ENCODE measurements at regions not wholly inside any gene's neighbourhood (a gene's known extent, or its start where the extent isn't known, plus 50 kb on each side); places are given as distances from the start of the nearest gene placed in this dataset.
"Not testable (repeated sequence)": the region's sequence is repeated elsewhere in the genome, so short reads cannot be mapped to it uniquely, and the experiment has no call there.

DNA sequence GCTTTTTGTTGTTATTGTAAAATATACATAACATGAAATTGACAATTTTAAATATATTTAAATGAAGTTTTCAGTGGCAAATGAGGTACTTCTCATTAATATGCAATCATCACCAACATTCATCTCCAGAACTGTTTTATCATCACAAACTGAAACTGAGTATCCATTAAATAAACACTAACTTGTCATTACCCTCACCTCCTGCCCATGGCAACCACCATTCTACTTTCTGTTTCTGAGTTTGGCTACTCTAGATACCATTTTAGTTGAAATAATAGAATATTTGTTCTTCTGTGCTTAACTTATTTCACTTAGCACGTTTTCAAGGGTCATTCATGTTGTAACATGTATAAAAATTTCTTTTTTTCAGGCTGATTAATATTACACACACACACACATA is 834.3 kb downstream of the PLOD2 start:
- TF ChIP-seq, protein P1, sequence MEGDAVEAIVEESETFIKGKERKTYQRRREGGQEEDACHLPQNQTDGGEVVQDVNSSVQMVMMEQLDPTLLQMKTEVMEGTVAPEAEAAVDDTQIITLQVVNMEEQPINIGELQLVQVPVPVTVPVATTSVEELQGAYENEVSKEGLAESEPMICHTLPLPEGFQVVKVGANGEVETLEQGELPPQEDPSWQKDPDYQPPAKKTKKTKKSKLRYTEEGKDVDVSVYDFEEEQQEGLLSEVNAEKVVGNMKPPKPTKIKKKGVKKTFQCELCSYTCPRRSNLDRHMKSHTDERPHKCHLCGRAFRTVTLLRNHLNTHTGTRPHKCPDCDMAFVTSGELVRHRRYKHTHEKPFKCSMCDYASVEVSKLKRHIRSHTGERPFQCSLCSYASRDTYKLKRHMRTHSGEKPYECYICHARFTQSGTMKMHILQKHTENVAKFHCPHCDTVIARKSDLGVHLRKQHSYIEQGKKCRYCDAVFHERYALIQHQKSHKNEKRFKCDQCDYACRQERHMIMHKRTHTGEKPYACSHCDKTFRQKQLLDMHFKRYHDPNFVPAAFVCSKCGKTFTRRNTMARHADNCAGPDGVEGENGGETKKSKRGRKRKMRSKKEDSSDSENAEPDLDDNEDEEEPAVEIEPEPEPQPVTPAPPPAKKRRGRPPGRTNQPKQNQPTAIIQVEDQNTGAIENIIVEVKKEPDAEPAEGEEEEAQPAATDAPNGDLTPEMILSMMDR (IDR thresholded peaks at IDR 0.05; ENCODE audit: insufficient read depth, low read length, missing control alignments), result no peak
- ChIA-PET CTCF (no interaction called here), POLR2A (no interaction called here)
- H3K4me3 ChIP-seq (ENCODE audit: low read depth, low read length), result no peak overlapping the region
- DNase-seq (ENCODE audit: low read depth, low spot score), result no peak

DNA sequence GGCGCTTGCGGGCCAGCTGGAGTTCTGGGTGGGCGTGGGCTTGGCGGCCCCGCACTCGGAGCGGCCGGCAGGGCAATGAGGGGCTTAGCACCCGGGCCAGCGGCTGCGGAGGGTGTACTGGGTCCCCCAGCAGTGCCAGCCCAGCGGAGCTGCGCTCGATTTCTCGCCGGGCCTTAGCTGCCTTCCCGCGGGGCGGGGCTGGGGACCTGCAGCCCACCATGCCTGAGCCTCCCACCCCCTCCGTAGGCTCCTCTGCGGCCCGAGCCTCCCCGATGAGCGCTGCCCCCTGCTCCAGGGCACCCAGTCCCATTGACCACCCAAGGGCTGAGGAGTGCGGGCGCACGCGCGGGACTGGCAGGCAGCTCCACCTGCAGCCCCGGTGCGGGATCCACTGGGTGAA is 827.6 kb downstream of the PLOD2 start:
- POLR2A ChIA-PET; CTCF ChIA-PET; DNase-seq (ENCODE audit: low read depth, low spot score); H3K4me3 ChIP-seq (ENCODE audit: low read depth, low read length): not testable (repeated sequence)

DNA sequence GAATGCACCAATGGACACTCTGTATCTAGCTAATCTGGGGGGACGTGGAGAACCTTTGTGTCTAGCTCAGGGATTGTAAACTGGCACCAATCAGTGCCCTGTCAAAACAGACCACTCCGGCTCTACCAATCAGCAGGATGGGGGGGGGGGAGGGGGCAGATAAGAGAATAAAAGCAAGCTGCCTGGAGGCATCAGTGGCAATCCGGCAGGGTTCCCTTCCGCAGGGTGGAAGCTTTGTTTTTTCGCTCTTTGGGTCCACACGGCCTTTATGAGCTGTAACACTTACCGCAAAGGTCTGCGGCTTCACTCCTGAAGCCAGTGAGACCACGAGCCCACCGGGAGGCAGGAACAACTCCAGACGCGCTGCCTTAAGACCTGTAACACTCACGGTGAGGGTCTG is 827.1 kb downstream of the PLOD2 start:
- no peak for DNase-seq (ENCODE audit: low read depth, low spot score)
- ChIA-PET POLR2A (no interaction called here), CTCF (no interaction called here)
- H3K4me3 ChIP-seq (ENCODE audit: low read depth, low read length), result no peak overlapping the region
- TF ChIP-seq, protein P1 (IDR thresholded peaks at IDR 0.05; ENCODE audit: insufficient read depth, low read length, missing control alignments), result no peak

DNA sequence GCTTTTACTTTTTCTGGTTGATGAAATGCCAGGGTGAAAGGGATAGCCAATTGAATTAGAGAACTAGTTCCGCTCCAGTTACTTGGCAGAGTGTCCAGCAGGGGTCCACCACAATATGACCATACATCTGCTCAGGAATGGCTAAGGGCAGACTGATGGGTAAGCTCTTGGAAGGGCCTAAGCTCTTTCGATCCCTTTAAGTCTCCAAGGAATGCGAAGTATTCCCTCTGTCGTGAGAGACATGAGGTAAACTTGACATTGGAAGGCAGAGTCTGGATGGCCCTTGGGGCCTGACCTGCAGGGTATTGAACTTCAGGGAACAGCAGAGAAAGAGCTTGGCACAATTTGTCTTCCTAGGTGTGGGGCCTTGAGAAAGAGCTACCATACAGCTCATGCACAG is 805.8 kb downstream of the PLOD2 start:
- H3K4me3 ChIP-seq (ENCODE audit: low read depth, low read length), result no peak overlapping the region
- no peak for DNase-seq (ENCODE audit: low read depth, low spot score)
- TF ChIP-seq, protein P1 (IDR thresholded peaks at IDR 0.05; ENCODE audit: insufficient read depth, low read length, missing control alignments), result no peak
- ChIA-PET CTCF (no interaction called here), POLR2A (no interaction called here)

DNA sequence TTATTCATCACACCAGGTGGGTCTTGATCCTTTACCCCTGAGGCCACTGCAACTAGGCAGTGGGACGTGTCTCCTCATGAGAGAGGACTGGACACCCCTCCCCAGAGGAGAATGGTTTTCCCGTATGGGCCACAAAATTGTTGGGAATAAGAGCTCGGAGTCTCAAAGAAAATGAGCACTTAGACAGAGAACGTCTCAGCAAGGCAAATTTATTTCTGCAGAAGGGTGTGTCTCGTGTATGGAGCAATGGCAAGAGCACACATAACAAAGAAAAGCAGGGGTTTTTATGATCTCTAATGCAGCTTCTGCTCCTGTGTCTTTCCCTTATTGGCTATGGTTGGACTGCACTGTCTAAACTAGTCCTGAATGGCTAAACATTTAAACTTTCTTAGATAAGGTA is 803.5 kb downstream of the PLOD2 start:
- TF ChIP-seq, protein P1 (IDR thresholded peaks at IDR 0.05; ENCODE audit: insufficient read depth, low read length, missing control alignments), result no peak
- no peak overlapping the region for H3K4me3 ChIP-seq (ENCODE audit: low read depth, low read length)
- ChIA-PET CTCF (no interaction called here), POLR2A (no interaction called here)
- no peak for DNase-seq (ENCODE audit: low read depth, low spot score)

DNA sequence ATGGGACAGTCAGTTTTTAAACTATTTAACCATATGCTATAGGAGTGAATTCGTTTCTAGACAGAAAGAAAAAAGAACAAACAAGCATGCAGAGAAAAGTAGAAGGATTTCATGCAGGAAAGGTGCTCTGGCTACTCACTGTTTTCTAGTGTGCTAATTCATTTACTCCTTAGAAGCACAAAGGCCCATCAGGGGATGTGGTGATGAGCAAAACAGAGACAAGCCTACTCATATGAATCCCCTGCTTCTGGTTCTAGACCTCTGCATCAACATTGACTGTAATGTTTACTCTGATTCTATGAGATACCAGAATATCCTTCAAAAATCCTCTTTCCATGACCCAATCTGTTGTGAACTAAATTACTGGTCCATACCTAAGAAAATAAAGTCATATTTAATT is 801.9 kb downstream of the PLOD2 start:
- ChIA-PET POLR2A (no interaction called here), CTCF (no interaction called here)
- no peak overlapping the region for H3K4me3 ChIP-seq (ENCODE audit: low read depth, low read length)
- no peak for DNase-seq (ENCODE audit: low read depth, low spot score)
- TF ChIP-seq, protein P1 (IDR thresholded peaks at IDR 0.05; ENCODE audit: insufficient read depth, low read length, missing control alignments), result no peak

DNA sequence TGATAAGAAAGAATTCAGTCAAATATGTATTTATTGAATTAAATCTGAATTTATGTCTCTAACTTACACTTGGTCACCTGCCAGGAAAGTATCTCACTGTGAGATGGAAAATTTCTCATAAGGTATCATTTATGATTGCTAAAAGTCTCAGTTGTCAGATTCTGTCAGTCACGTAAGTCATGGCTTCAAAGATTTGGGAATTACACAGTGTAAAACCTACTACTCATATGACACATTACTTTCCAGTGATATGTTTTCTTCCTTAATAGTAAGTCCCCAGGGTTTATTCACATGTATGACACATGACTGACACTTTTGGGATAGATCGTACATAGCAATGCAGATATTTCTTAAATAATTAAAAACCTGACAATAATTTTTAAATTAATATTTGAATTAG is 792.2 kb downstream of the PLOD2 start:
- TF ChIP-seq, protein P1 (IDR thresholded peaks at IDR 0.05; ENCODE audit: insufficient read depth, low read length, missing control alignments), result no peak
- no peak for DNase-seq (ENCODE audit: low read depth, low spot score)
- no peak overlapping the region for H3K4me3 ChIP-seq (ENCODE audit: low read depth, low read length)
- POLR2A ChIA-PET, result no interaction called here
- CTCF ChIA-PET, result no interaction called here

All from AG04449 (cell line).